ENCODE measurements at regions not wholly inside any gene's neighbourhood (a gene's known extent, or its start where the extent isn't known, plus 50 kb on each side); places are given as distances from the start of the nearest gene placed in this dataset.

- TF ChIP-seq CTCF (conservative IDR thresholded peaks at IDR 0.05; ENCODE audit: low read depth, low read length) (no peak), EZH2 (IDR thresholded peaks at IDR 0.05; ENCODE audit: low read length, unreplicated experiment) (no peak), EZH2phosphoT487 (IDR thresholded peaks at IDR 0.05; ENCODE audit: borderline replicate concordance, low read length) (no peak)
These were observed 129.5 kb upstream of the LNX1 start for GRCh38 chr4:53720776-53721175.
